Aorta (tissue), 5 donors: ENCODE measurements at regions not wholly inside any gene's neighbourhood (a gene's known extent, or its start where the extent isn't known, plus 50 kb on each side); places are given as distances from the start of the nearest gene placed in this dataset.
"Not testable (repeated sequence)": the region's sequence is repeated elsewhere in the genome, so short reads cannot be mapped to it uniquely, and the experiment has no call there.

ENCODE experiments used
- ATAC-seq: fragments of 200-7000 bp; cut with Tn5 transposase; one replicate; pipeline ENCODE4 v1.9.1; 2022; ENCODE audit warnings: moderate library complexity; ENCODE audit not compliant: low FRiP score
- DNase-seq, 2 donors: peaks; one replicate each; pipeline ENCODE4 v3.0.0-alpha.2; 2020
- H3K27ac ChIP-seq, 2 donors: one replicate each; pipeline ENCODE4 v1.5.1; 2013; ENCODE audit warnings: low read length in 2 of 2, mild to moderate bottlenecking in 2 of 2, moderate library complexity in 2 of 2, control low read depth in 1 of 2, inconsistent platforms in 1 of 2, low read depth in 1 of 2
- H3K27me3 ChIP-seq, 2 donors: one replicate each; pipeline ENCODE4 v1.6.1; 2013; ENCODE audit warnings: control low read depth in 1 of 2, low read length in 1 of 2, mild to moderate bottlenecking in 1 of 2, moderate library complexity in 1 of 2; ENCODE audit not compliant: insufficient read depth in 2 of 2, control insufficient read depth in 1 of 2
- H3K36me3 ChIP-seq, 2 donors: one replicate each; pipeline ENCODE4 v1.6.1; 2013; ENCODE audit warnings: control low read depth in 1 of 2, low read length in 1 of 2, mild to moderate bottlenecking in 1 of 2; ENCODE audit not compliant: insufficient read depth in 2 of 2, control insufficient read depth in 1 of 2
- H3K4me1 ChIP-seq, 2 donors: one replicate each; pipeline ENCODE4 v1.6.1; 2013; ENCODE audit warnings: low read length in 2 of 2, control low read depth in 1 of 2, mild to moderate bottlenecking in 1 of 2, moderate library complexity in 1 of 2; ENCODE audit not compliant: insufficient read depth in 2 of 2, control insufficient read depth in 1 of 2
- H3K4me3 ChIP-seq, 2 donors: one replicate each; pipeline ENCODE4 v1.5.1; 2013; ENCODE audit warnings: low read length in 2 of 2, control low read depth in 1 of 2, mild to moderate bottlenecking in 1 of 2
- H3K9me3 ChIP-seq: one replicate; pipeline ENCODE4 v1.6.1; 2013; ENCODE audit warnings: mild to moderate bottlenecking, low read length; ENCODE audit not compliant: control insufficient read depth
- WGBS, 2 donors: extraction: QIAGEN DNeasy Blood & Tissue Kit; methylation state at CpG; one replicate each; pipeline ENCODE4 v1.1.7; 2013; 5-methylcytosine and 5-hydroxymethylcytosine counted together
- intact Hi-C, 2 donors: fragments of 100-400 bp; cut with DNase I; formaldehyde crosslinking; loops; one replicate each; pipeline versions ENCODE4 v1.14.2 to v1.15.0; 2022
- donor health status: healthy with polysubstance abuse.
- donor health status: Bipolar disorder and iron deficiency.
- donor health status: DM: no; HTN: no; CAD: no.
- donor health status: DM: no; HTN: no; CAD: no.
- donor health status: DM: yes; HTN: yes; CAD: no.

DNA sequence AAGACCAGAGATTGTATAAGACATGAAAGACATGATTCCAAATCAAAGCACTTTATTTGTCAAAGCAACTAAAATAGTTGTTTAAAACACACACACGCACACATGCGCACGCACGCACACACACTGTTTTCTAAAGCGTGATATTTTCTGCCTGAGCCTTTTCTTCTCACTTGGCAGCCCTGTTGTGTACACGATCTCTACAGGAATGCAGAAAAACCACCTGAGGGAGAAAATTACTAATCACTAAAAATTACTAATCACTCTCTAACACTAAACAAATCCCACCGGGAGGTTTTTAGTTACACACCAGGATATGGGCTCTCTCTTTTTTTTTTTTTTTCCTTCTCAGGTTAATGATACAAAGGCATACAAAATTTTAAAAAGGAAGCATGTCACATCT is 160.1 kb upstream of the ATP11B start:
- H3K4me3 ChIP-seq = no peak overlapping the region
- no peaks in the 10 kb centered on the region for H3K4me1 ChIP-seq
- no peaks in the 10 kb centered on the region for H3K27me3 ChIP-seq
- H3K36me3 ChIP-seq = no peaks in the 10 kb centered on the region
- WGBS, 2 donors = 87 to 89% methylated on average over 7 of the region's 7 CpGs
- H3K9me3 ChIP-seq = no peaks in the 10 kb centered on the region
- DNase-seq = no peak
- H3K27ac ChIP-seq = no peak overlapping the region
- no peak for ATAC-seq
- intact Hi-C loops = loop anchor here in 1 of 2 donors (5.0 kb wide), 1 partner anchor 626 kb away; no protein-coding TSS in a partner anchor

DNA sequence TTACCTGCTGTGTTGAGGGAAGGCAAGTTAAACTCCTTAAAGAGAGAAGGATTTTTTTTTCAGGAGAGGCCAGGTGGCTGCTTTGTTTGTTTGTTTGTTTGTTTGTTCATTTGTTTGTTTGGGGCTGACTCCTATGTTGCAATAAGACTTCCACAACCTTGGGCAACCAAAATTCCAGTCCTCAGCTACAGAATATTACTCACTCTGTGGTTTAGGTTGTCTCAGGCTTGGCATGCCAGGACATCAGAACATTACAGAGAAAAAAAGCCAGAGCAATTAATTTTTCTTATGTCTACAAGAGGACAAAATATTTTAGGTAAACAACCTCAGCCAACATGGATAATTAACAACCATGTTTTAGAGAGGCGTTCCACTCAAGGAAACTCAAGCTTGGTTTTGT is 156.7 kb upstream of the ATP11B start:
- peaks cover 2% of the 10 kb centered on the region for H3K9me3 ChIP-seq
- intact Hi-C loops = no loop called here
- no peaks in the 10 kb centered on the region for H3K27me3 ChIP-seq
- H3K4me1 ChIP-seq = no peaks in the 10 kb centered on the region
- DNase-seq (no peak), ATAC-seq (no peak)
- no peak overlapping the region for H3K4me3 ChIP-seq
- H3K27ac ChIP-seq = no peak overlapping the region
- H3K36me3 ChIP-seq = no peaks in the 10 kb centered on the region
- 77 to 78% methylated on average over 1 of the region's 1 CpG for WGBS, 2 donors

DNA sequence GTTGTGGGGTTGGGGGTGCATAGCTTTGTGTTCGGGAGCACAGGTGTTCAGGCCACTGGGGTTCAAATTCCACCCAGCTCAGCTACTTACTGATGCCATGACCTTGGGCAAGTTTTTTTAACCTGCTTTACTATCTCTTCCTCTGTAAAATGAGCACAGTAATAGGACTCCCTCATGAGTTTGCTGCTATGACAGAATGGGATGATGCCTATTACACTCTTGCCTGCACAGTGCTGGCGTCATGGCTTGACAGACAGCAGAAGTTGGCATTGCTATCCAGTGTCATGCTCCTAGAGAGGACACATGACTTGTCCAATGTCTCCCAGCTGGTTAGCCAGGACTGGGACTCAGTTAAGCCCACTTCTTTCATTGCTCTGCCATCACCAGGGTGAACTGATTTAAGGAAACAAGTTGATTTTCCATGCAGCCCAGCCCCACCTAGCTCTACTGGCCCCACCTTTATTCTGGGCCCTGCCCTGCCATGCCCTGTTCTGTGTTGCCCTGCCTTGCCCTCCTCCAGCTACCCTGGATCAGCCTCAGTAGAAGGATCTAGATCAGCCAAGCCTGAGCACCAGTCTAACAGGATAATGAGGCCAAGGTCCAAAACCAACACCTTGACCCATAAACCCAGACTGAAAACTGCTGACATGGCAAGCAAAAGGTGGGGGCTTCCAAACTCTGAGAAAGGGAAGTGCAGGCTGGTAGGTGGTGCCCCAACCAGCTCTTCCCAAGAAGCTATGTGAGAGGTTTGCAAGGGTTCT is 155.8 kb upstream of the ATP11B start:
- Histone ChIP-seq H3K27ac (no peak overlapping the region), H3K9me3 (peaks cover 2% of the 10 kb centered on the region), H3K36me3 (no peaks in the 10 kb centered on the region), H3K4me1 (no peaks in the 10 kb centered on the region), H3K4me3 (no peak overlapping the region), H3K27me3 (no peaks in the 10 kb centered on the region)
- 64 to 73% methylated on average over 2 of the region's 2 CpGs for WGBS, 2 donors
- DNase-seq (no peak), ATAC-seq (no peak)
- intact Hi-C loops = no loop called here

DNA sequence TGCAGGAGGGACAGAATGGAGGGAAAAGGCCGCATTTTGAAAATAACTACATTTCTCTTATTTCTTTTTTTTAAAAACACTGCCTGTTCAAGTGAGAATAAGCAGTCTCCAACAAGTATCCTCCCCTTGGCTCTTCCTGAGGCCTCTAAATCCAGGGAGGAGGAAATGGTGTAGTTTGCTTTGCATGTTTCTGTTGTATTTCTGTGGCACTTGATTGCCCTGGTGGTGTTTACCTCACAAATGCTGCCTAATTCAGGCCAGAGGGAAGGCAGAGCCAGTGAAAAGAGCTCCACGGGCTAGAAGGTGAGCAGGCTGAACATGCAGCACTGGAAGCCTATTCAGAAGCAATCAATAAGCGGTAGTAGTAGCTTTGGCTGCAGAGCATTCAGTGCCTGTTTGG is 149.3 kb upstream of the ATP11B start:
- WGBS, 2 donors = 70 to 72% methylated on average over 3 of the region's 3 CpGs
- H3K36me3 ChIP-seq = no peaks in the 10 kb centered on the region

DNA sequence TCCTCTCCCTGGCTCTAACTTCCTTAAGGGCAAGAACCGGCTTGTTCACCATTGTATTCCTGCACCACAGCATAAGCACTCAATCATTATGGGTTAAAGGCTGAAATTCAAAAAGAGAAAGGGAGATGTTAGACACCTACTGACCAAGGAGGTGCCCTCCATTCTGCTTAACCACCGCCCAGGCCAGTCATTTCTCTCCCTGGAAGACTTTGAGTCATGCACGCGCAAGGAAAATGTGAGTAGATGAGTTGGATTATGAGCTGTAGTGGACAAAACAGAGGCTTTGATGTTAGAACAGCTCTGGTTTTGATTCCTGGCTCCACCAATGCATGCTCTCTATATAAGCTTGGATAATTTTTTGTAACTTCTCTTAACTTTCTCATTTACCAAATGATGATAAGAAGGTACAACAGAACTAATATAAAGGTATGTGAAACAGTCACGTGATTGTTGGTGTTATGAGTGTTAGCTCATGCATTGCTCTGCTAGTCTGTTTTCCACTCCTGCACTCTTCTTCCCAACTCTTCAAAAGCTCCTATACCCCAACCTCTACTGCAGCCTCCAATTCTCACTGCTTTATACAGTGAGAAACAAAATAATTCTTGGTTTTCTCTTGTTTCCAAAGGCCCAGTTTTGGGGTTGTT is 148.4 kb upstream of the ATP11B start:
- Histone ChIP-seq H3K9me3 (no peaks in the 10 kb centered on the region), H3K4me3 (no peak overlapping the region), H3K27me3 (peaks cover 0 to 2% of the 10 kb centered on the region in 2 donors), H3K36me3 (no peaks in the 10 kb centered on the region), H3K27ac (no peak overlapping the region), H3K4me1 (no peaks in the 10 kb centered on the region)
- intact Hi-C loops = no loop called here
- WGBS, 2 donors = 85 to 95% methylated on average over 5 of the region's 5 CpGs
- DNase-seq (no peak), ATAC-seq (no peak)

More for the DNA sequence above, 149.3 kb upstream of the ATP11B start:
- Histone ChIP-seq H3K9me3 (no peaks in the 10 kb centered on the region), H3K27ac (no peak overlapping the region), H3K27me3 (peaks cover 0 to 2% of the 10 kb centered on the region in 2 donors), H3K4me1 (no peaks in the 10 kb centered on the region), H3K4me3 (no peak overlapping the region)
- intact Hi-C loops = no loop called here
- no peak for DNase-seq
- no peak for ATAC-seq

DNA sequence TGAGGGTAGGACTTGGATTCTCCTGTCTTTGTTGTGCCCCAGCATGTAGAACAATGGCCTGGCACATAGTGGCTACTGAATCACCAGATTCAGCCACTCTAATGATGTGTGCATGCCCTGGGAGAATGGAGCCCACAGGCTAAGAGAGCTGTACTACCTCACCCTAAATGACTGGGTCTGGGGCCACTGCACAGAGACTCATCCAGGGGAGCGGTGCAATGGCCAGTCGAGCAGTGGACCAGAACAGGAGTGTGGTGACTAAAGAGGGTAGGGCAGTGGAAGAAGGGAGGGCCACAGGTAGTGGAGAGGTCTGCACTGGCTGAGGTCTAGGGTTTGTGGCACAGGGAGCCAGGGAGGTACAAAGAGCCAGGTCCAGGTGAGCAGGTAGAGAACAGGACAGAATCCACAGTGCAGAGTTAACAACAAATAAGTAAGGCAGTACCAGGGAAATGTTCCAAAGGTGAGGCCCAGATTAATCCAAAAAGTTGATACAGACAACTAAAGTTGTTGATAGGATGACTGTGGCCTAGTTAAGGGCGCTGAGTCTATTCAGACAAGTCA is 142.7 kb upstream of the ATP11B start:
- intact Hi-C loops = no loop called here
- H3K27me3 ChIP-seq = no peaks in the 10 kb centered on the region
- H3K36me3 ChIP-seq = no peaks in the 10 kb centered on the region
- WGBS, 2 donors = 87 to 91% methylated on average over 3 of the region's 3 CpGs
- no peak overlapping the region for H3K4me3 ChIP-seq
- H3K4me1 ChIP-seq = no peaks in the 10 kb centered on the region
- no peak for DNase-seq
- H3K27ac ChIP-seq = no peak overlapping the region
- peak; percentile 11 for ATAC-seq
- H3K9me3 ChIP-seq = no peaks in the 10 kb centered on the region

DNA sequence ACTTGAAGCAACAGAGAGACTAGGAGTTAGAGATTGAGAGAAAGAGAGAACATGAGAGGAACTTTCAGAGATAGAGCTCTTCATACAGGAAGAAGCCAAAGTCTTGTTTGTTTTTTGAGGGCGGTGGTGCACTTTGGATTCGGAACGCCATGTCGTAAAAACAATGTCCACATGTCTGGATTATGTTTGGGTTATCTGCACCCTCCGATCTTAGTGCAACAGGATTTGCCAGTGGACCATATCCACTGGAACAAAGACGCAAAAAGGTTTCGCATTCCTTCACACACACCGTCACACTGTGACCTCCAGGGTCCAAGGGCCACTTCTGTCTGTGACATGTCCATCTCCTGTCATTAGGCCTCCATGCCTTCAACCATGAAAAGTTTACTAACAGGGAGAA is 141.8 kb upstream of the ATP11B start:
- H3K27me3 ChIP-seq = no peaks in the 10 kb centered on the region
- intact Hi-C loops = no loop called here
- H3K36me3 ChIP-seq = no peaks in the 10 kb centered on the region
- DNase-seq (no peak), ATAC-seq (no peak)
- 25 to 36% methylated on average over 8 of the region's 8 CpGs for WGBS, 2 donors
- H3K4me1 ChIP-seq = no peaks in the 10 kb centered on the region
- H3K4me3 ChIP-seq = no peak overlapping the region
- no peaks in the 10 kb centered on the region for H3K9me3 ChIP-seq
- no peak overlapping the region for H3K27ac ChIP-seq

DNA sequence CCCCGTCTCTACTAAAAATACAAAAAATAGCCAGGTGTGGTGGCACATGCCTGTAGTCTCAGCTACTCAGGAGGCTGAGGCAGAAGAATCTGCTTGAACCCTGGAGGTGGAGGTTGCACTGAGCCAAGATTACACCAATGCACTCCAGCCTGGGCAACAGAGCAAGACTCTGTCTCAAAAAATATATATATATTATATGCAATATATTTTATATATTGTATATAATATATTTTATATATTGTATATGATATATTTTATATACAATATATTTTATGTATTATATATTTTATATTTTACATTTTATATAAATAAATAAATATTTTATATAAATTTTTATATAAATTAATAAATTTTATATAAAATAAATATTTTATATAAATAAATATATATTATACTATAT is 140.2 kb upstream of the ATP11B start:
- ATAC-seq, H3K36me3 ChIP-seq, H3K27me3 ChIP-seq, H3K27ac ChIP-seq, intact Hi-C loops, H3K9me3 ChIP-seq, H3K4me1 ChIP-seq, H3K4me3 ChIP-seq, DNase-seq: not testable (repeated sequence)
- WGBS, 2 donors = 88 to 96% methylated on average over 1 of the region's 1 CpG

DNA sequence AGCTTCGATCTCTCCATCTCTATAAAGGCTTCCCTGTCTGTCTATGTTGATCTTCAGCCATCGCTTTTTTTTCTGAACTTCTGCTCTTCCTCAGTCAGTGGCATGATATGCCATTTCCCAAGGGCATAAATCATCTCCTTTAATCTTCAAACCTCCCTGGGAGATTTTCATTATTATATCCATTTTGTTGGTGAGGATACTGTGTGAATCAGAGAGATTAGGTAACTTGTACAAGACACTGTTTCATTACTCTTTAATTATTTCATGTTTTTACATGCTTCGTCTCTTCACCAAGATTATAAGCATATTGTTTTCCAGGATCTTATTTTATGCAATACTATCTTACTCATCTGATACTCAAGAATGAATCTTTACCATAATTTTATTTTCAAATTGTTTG is 124.8 kb upstream of the ATP11B start:
- intact Hi-C loops = no loop called here
- Histone ChIP-seq H3K9me3 (no peaks in the 10 kb centered on the region), H3K36me3 (no peaks in the 10 kb centered on the region), H3K4me1 (no peaks in the 10 kb centered on the region), H3K27me3 (no peaks in the 10 kb centered on the region), H3K27ac (no peak overlapping the region), H3K4me3 (no peak overlapping the region)
- DNase-seq (no peak), ATAC-seq (no peak)
- whole genome bisulfite sequencing, 2 donors = 88 to 93% methylated on average over 3 of the region's 3 CpGs
